Midbrain (tissue), 1 donor: ENCODE measurements at regions not wholly inside any gene's neighbourhood (a gene's known extent, or its start where the extent isn't known, plus 50 kb on each side); places are given as distances from the start of the nearest gene placed in this dataset.

Experiments
- DNase-seq: peaks from one replicate; lab custom pipeline; 2025; lab: John Stamatoyannopoulos, UW

- no peak for DNase-seq
Measured at GRCh38 chr6:100177956-100178355, 183.9 kb upstream of the MCHR2 start.

DNA sequence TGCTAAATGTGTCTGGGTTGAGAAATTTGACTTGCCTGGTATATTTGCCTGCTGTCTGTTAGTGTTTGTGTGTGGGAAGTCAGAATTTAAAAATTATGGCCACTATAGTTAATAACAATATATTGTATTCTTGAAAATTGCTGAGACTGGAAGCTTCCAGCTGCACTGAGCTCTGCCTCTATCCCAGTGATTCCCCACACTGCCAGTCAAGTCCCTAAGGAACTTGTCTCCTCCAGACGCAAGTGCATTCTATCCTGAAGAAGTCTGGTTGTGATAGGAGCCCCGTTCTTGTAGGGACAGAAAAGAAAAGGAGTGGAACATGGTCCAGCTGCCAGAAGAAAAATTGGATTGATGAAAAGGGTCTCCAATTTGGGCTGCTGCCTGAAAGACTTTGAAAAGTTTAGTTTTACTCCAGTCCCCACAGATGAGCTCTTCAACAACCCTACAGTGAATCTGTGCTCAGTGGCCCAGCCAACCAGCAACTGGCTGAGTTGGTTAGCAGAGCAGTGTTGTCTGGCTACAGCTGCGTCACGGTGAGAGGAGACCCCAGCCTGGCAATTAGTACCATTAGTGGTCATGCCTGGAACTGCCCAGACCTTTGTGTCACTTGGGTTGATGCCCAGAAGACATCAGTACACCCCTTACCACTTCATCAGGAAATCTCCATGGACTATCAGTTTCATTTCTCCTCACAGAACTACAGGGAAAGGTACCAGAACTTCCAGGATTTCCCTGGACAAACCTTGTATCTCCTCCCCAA is 183.1 kb upstream of the MCHR2 start:
- no peak for DNase-seq

DNA sequence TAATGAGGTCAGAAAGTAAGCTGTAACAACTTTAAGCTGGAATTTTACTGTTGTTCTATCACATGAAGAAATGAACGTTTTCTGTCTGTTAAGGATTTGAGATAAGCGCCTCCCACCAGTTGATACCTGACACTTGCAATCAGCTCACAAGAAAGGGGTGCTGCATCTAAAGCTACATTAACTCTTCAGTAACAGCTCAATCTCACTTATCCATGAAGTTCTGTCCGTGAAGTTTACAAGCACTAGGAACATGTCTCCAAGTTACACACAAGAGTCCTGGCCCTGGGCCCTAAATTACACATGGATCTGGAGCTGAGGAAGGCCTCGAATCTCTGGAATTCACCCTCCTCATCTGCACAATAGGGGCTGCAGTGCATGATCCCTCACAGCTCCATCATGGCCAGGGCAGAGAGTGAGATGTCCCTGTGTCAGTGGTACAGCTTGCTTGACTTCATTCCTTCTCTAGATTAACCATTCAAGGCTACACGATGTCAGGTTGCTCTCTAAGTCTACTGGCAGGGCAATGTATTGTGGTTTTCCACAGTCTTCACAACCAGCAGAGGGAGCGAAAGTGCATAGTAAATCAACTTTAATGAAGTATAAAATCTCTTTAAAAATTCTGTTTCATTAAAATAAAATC is 182.4 kb upstream of the MCHR2 start:
- no peak for DNase-seq

DNA sequence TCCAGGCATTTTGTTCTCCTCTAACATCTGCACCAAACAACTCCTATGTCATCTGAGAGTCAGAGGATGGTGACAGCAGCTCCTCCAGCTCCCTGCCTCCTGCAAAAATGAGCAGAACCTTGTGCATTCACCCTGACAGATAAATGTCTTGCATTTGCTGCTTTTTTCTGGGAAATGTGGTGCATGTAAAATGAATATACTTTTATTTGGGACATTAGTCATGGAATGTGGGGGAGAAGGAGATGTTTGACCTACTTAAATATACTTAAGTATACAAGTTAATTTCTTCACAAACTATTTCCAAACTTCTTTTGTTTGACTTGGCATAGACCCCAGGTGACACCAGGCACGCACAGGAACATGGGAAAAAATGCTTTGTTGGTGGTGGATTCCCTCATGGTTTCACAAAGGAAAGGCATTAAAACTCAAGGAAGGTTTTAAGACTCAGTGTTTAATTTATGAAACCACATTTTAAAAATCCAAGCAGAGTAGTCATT is 181.8 kb upstream of the MCHR2 start:
- DNase-seq, result no peak

DNA sequence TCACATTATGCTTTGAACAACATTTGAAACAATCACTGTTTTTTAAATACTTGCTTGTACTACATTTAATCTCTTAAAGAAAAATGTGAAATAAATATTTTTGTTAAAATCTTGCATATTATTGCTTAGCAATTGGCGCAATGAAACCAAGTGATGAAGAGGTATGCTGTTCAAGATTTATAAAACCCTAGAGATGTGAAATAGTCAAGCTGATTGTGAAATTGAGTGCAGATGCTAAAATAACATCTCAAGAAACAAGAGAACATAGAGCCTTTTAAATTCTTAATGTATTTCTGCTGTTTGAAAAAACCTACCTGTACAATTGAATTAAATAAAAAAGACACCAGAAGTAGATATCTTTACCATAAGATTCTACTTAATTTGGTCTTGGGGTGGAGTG is 179.2 kb upstream of the MCHR2 start:
- DNase-seq, result no peak

GRCh38 chr6:100172322-100172713 is 178.3 kb upstream of the MCHR2 start:
- no peak for DNase-seq

GRCh38 chr6:100171533-100172321 is 177.7 kb upstream of the MCHR2 start:
- no peak for DNase-seq

DNA sequence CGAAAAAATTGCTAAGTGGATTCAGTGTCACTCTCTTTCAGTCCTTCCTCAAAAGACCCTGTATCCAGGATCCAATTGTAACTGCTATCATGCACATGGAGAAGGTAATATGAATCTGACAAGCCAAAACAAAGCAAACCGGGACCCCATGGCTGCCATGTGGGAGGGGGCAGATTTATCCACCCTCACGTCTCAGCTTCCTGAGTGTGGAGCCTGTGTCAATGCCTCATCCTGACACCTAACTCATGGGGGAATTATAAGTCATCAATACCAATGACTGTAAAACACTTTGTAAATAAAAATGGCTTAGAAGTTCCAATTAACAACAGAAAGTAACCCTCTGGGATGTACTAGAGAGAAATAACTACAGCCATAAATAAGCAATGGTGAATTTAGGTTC is 174.1 kb upstream of the MCHR2 start:
- DNase-seq, result no peak

- DNase-seq, result no peak
Measured at GRCh38 chr6:100167585-100167984, 173.6 kb upstream of the MCHR2 start.

- DNase-seq, result no peak
Measured at GRCh38 chr6:100166956-100167355, 172.9 kb upstream of the MCHR2 start.

DNA sequence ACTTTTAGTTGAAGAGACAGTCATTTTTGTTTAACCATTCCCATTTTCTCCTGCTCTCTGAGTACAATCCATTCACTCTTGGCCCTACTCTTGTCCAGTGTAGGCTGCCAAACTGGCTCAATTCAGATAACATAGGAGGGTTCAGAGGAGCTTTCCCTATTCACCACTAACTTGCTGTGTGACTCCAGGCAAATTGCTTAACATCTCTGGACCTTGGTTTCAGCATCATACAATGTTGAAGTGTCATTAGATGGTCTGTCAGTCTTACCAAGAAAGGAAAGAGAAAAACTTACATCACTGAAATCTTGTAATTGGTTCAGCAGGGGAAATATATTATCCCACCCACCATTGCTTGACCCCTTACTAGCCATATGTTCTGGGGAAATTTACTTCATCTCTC is 171.4 kb upstream of the MCHR2 start:
- no peak for DNase-seq

DNA sequence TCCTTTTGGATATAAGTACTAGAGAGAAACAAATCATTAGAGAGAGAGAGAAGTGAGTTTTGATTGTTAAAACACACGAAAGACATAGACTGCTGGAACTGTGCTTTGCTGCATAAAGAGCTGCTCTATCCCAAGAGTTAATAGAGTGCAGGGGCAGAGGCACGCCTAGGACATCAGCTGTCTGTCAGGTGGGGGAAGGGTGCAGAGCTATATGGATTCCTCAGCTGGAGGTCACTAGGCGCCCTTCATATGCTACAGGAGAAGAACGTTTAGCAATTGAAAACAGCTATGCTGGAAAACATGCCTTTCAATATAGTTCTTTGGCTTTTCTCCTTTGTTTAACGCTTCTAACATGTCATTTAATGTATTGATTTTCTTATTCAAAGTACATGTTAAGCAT is 169.0 kb upstream of the MCHR2 start:
- no peak for DNase-seq

DNA sequence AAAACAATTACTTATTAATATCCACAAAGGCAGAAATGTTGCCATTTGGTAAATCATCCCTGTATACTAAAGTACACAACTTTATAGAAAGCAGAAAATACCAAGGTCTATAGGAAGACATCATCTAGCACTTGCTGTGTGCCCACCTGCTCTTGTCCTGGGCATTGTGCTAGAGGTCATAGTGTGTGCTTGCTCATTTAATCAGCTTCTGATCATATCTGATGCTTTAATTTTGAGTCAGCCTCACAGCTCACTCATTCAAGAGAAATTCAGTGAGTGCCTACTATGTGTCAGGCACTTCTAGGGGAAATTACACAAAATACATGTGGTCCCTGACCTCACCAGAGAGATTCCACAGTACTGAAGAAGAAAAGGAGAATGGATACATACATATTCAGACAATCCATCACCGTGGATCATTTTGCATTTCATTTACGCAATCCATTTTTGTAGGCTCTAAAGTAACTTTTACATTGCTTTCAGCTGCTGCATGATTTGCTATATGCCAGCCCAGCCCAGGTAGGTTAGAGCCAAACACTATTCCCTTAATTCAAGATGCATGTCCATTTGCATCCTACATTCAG is 167.9 kb upstream of the MCHR2 start:
- no peak for DNase-seq

- DNase-seq, result no peak
Measured at GRCh38 chr6:100160930-100161329, 166.9 kb upstream of the MCHR2 start.

DNA sequence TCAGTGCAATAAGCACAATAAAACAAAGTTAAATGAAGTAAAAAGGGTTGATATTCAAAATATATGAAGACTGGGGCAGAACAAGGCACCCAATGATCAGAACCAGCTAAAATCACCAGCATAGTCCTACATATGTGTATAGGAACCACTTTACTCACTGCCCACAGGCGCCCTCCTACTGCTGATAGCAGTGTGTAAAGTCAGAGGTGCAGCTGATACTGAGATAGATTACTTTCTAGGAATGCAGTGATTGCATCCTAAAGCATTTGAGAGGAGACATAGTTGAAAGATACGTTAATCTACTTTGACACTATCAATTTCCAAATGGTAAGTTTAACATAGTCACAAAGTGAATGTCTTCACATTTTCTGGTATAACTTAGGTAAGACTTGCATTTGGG is 161.1 kb upstream of the MCHR2 start:
- no peak for DNase-seq

- no peak for DNase-seq
Measured at GRCh38 chr6:100153636-100154275, 159.7 kb upstream of the MCHR2 start.

DNA sequence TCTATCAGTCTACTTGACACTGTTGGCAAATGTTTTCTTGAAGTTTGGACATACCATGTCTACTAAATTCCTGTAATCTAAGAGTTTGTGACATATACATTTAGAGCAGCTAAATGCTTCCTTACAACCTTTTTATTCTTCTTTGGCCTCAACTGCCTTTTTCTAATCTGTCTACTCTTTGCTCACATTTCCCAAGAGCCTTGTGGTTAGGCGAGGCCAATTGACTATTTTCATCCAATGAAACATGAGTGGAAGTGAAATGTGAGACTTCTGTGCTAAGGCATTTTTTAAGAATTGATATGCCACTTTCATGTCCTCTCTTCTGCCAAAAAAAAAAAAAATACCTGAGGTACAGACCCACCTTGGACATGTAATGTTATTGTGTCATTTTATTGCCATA is 158.2 kb upstream of the MCHR2 start:
- DNase-seq, result no peak

- DNase-seq, result no peak
Measured at GRCh38 chr6:100144991-100145390, 151.0 kb upstream of the MCHR2 start.

DNA sequence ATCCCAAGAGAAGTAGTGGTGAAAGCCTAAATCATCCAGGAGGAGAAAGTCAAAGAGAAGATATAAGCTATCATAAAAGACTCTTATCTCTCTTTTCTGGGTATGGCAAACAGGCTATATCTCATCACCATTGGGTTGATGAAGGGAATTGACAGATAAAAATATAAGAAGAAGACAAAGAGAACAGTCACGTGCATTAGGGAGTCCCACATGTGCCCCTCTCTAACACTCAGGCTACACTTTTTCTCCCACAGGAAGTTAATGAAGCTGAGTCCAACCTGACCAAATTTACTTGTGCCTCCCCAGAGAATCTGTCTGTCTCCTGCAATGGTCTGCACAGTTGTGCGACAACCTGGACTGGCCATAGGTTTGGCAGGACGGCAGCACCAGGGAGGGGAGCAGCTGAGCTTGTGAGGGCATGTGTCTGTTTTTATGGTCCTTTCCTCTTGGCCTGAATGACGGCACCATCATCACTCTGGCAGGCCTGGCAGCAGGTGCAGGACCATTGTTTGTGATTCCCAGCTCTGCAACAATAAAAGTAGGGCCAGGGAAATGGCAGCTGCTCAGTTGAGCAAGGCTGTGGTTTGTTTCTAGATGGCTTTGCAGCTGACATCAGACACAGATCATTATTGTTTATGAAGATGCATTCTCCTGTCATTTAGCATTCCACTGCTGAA is 144.5 kb upstream of the MCHR2 start:
- DNase-seq, result no peak

DNA sequence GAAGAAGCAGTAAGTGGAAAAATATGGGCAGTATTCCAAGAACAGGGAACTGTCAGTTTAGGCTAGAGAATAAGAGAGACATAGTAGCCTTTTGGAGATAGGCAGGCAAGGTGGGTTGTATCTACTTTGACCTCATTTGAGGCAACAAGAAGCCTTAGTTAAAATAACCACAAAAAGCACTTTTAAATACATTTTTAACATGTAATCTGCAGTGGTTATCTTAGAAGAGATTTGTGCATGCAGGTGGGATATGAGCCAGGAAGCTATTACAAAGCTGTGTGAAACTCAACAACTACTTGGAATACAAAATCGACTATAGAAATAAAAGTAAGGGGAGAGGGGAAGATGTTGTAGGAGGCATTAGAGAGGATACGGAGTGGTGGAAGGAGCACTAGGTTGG is 143.7 kb upstream of the MCHR2 start:
- no peak for DNase-seq

- DNase-seq, result no peak
Measured at GRCh38 chr6:100136590-100136989, 142.6 kb upstream of the MCHR2 start.
